ENCODE measurements at regions not wholly inside any gene's neighbourhood (a gene's known extent, or its start where the extent isn't known, plus 50 kb on each side); places are given as distances from the start of the nearest gene placed in this dataset.
A peak's percentile ranks its signal among the peaks of the same experiment; 100 is the strongest.
"Not testable (repeated sequence)": the region's sequence is repeated elsewhere in the genome, so short reads cannot be mapped to it uniquely, and the experiment has no call there.

DNA sequence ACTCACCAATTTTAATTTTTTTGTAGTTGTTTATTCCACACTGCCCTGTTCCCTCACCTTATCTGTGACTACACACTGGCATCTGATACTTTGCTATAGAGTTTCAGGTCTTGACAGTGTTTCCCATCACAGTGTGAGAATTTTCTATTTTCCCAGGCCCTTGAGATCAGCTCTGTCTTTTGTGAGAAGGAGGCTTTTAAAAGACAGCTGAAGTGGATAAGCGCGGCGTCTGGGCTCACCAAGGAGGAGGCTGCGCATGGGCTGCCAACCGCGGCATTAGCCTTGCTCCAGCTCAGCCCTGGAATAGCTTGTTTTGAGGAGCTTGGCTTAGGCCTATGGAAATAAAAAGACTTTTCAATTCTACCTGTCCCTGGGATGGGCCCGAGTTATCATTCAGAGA is 181.3 kb downstream of the RMST start:
- no peaks in the 10 kb centered on the region for H3K9me3 ChIP-seq (ENCODE audit: control insufficient read depth, insufficient read depth, low read length)
- peak in 2 of 6 donors; percentile 29 to 47 for DNase-seq (ENCODE audit: low read depth in 4 of 6, low spot score in 6 of 6)
- no peaks in the 10 kb centered on the region for H3K27me3 ChIP-seq (ENCODE audit: control insufficient read depth, insufficient read depth, low read length)
- 80% methylated on average over 1 of the region's 7 CpGs for WGBS (ENCODE audit: insufficient coverage)
- no peaks in the 10 kb centered on the region for H3K36me3 ChIP-seq (ENCODE audit: control insufficient read depth, insufficient read depth, low read length)
- no peak overlapping the region for H3K27ac ChIP-seq (ENCODE audit: low read depth, low read length)
- H3K4me3 ChIP-seq (ENCODE audit: low read depth, low read length): no peak overlapping the region
- no peaks in the 10 kb centered on the region for H3K4me1 ChIP-seq (ENCODE audit: control insufficient read depth, insufficient read depth, low read length)

DNA sequence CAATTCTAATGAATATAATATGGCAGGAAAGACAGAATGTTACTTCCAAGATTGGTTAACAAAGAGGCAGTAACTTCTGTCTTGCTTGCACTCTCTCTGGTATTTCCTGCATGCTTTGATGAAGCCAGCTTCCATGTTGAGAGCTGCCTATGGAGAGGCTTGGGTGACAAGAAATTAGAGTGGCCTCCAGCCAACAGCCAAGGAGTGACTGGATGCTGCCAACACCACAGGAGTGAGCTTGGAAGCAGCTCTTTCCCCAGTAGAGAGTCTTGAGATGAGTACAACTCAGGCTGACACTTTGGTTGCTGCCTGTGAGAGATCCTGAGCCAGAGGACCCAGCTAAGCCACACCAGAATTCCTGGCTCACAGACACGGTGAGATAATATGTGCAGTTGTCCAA is 183.1 kb downstream of the RMST start:
- DNase-seq (ENCODE audit: low read depth in 4 of 6, low spot score in 6 of 6): peak in 1 of 6 donors; percentile 54
- no CpG with 5 or more reads among the region's 1 CpG for whole genome bisulfite sequencing (ENCODE audit: insufficient coverage)
- Histone ChIP-seq H3K27me3 (ENCODE audit: control insufficient read depth, insufficient read depth, low read length) (no peaks in the 10 kb centered on the region), H3K4me3 (ENCODE audit: low read depth, low read length) (no peak overlapping the region), H3K36me3 (ENCODE audit: control insufficient read depth, insufficient read depth, low read length) (no peaks in the 10 kb centered on the region), H3K27ac (ENCODE audit: low read depth, low read length) (no peak overlapping the region), H3K4me1 (ENCODE audit: control insufficient read depth, insufficient read depth, low read length) (no peaks in the 10 kb centered on the region), H3K9me3 (ENCODE audit: control insufficient read depth, insufficient read depth, low read length) (no peaks in the 10 kb centered on the region)

GRCh38 chr12:97647142-97647541 is 184.5 kb downstream of the RMST start:
- WGBS (ENCODE audit: insufficient coverage): no CpG with 5 or more reads among the region's 1 CpG
- peak in 1 of 6 donors; percentile 41 for DNase-seq (ENCODE audit: low read depth in 4 of 6, low spot score in 6 of 6)
- Histone ChIP-seq H3K4me1 (ENCODE audit: control insufficient read depth, insufficient read depth, low read length) (no peaks in the 10 kb centered on the region), H3K27ac (ENCODE audit: low read depth, low read length) (no peak overlapping the region), H3K4me3 (ENCODE audit: low read depth, low read length) (no peak overlapping the region), H3K36me3 (ENCODE audit: control insufficient read depth, insufficient read depth, low read length) (no peaks in the 10 kb centered on the region), H3K27me3 (ENCODE audit: control insufficient read depth, insufficient read depth, low read length) (no peaks in the 10 kb centered on the region), H3K9me3 (ENCODE audit: control insufficient read depth, insufficient read depth, low read length) (no peaks in the 10 kb centered on the region)

DNA sequence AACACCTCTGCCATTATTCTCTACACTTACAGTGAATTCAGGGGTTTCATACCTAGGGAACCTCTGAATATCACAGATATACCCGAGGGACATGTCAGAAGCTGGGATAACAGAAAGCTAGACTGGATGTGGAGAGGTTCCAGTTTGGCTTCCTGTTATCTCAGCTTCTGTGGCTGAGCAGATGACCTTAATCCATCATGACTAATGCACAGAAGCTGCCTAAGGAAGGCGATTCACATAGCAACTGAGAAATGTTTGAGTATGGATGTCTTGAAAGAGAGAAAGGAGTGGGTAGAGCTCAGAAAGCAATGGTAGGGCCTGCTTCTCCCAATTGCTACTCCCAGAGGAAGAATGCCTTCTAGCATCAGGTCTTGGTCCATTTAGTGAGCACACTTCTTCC is 187.6 kb downstream of the RMST start:
- no peak for DNase-seq (ENCODE audit: low read depth in 4 of 6, low spot score in 6 of 6)
- Histone ChIP-seq H3K27me3 (ENCODE audit: control insufficient read depth, insufficient read depth, low read length) (no peaks in the 10 kb centered on the region), H3K4me3 (ENCODE audit: low read depth, low read length) (no peak overlapping the region), H3K4me1 (ENCODE audit: control insufficient read depth, insufficient read depth, low read length) (no peaks in the 10 kb centered on the region), H3K9me3 (ENCODE audit: control insufficient read depth, insufficient read depth, low read length) (no peaks in the 10 kb centered on the region), H3K27ac (ENCODE audit: low read depth, low read length) (no peak overlapping the region), H3K36me3 (ENCODE audit: control insufficient read depth, insufficient read depth, low read length) (no peaks in the 10 kb centered on the region)
- WGBS (ENCODE audit: insufficient coverage): 100% methylated on average over 1 of the region's 2 CpGs

GRCh38 chr12:97656548-97656947 is 193.9 kb downstream of the RMST start:
- not testable (repeated sequence) for DNase-seq (ENCODE audit: low read depth in 4 of 6, low spot score in 6 of 6); H3K27me3 ChIP-seq (ENCODE audit: control insufficient read depth, insufficient read depth, low read length); H3K4me3 ChIP-seq (ENCODE audit: low read depth, low read length); H3K36me3 ChIP-seq (ENCODE audit: control insufficient read depth, insufficient read depth, low read length); H3K27ac ChIP-seq (ENCODE audit: low read depth, low read length); H3K4me1 ChIP-seq (ENCODE audit: control insufficient read depth, insufficient read depth, low read length); H3K9me3 ChIP-seq (ENCODE audit: control insufficient read depth, insufficient read depth, low read length)
- WGBS (ENCODE audit: insufficient coverage): 92% methylated on average over 18 of the region's 19 CpGs

DNA sequence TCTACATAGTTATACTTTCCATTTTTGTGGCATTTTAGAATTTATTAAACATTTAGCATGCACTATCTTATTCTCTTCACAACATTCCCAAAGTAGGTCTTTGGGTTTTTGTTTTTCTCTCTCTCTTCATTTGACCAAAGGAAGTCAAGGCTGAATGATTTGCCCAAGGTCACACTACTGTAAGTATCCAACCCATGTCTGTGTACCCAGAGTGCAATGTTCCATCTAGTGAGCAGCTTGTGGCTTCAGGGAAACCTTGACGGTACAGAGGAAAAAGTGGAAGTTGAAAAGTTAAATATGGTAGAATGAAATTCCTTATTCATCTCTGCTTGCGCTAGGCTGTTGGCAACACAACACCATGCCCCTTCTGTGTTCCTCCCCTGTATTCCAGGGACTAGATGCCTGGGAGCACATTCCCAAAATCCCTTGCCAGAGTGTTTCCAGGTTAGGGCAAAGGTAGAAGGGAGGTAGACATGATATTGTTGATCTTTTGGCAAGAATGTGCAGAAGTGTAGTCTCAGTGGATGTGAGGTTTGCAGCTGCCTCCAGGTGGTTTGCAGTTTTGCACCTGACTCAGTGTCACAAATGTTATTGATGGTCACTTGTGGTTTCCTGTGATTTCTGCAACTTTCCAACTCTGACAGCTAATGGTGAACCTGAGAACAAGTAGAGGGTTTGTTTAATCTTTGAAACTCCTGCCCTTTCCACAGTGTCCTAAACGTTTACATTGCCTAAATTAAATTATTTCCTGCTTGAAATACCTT is 196.7 kb downstream of the RMST start:
- WGBS (ENCODE audit: insufficient coverage): no CpG with 5 or more reads among the region's 3 CpGs
- Histone ChIP-seq H3K4me3 (ENCODE audit: low read depth, low read length) (no peak overlapping the region), H3K36me3 (ENCODE audit: control insufficient read depth, insufficient read depth, low read length) (no peaks in the 10 kb centered on the region), H3K4me1 (ENCODE audit: control insufficient read depth, insufficient read depth, low read length) (no peaks in the 10 kb centered on the region), H3K27me3 (ENCODE audit: control insufficient read depth, insufficient read depth, low read length) (no peaks in the 10 kb centered on the region), H3K27ac (ENCODE audit: low read depth, low read length) (no peak overlapping the region), H3K9me3 (ENCODE audit: control insufficient read depth, insufficient read depth, low read length) (peaks cover 2% of the 10 kb centered on the region)
- DNase-seq (ENCODE audit: low read depth in 4 of 6, low spot score in 6 of 6): no peak

GRCh38 chr12:97666263-97666662 is 203.7 kb downstream of the RMST start:
- 65% methylated on average over 4 of the region's 4 CpGs for WGBS (ENCODE audit: insufficient coverage)

GRCh38 chr12:97672870-97673269 is 210.3 kb downstream of the RMST start:
- Histone ChIP-seq H3K27me3 (ENCODE audit: control insufficient read depth, insufficient read depth, low read length) (no peaks in the 10 kb centered on the region), H3K9me3 (ENCODE audit: control insufficient read depth, insufficient read depth, low read length) (no peaks in the 10 kb centered on the region), H3K4me1 (ENCODE audit: control insufficient read depth, insufficient read depth, low read length) (no peaks in the 10 kb centered on the region), H3K36me3 (ENCODE audit: control insufficient read depth, insufficient read depth, low read length) (no peaks in the 10 kb centered on the region), H3K4me3 (ENCODE audit: low read depth, low read length) (no peak overlapping the region), H3K27ac (ENCODE audit: low read depth, low read length) (no peak overlapping the region)
- no peak for DNase-seq (ENCODE audit: low read depth in 4 of 6, low spot score in 6 of 6)
- 76% methylated on average over 5 of the region's 5 CpGs for WGBS (ENCODE audit: insufficient coverage)

More at GRCh38 chr12:97666263-97666662, 203.7 kb downstream of the RMST start:
- Histone ChIP-seq H3K4me1 (ENCODE audit: control insufficient read depth, insufficient read depth, low read length) (no peaks in the 10 kb centered on the region), H3K9me3 (ENCODE audit: control insufficient read depth, insufficient read depth, low read length) (peaks cover under 1% of the 10 kb centered on the region), H3K36me3 (ENCODE audit: control insufficient read depth, insufficient read depth, low read length) (no peaks in the 10 kb centered on the region), H3K27me3 (ENCODE audit: control insufficient read depth, insufficient read depth, low read length) (no peaks in the 10 kb centered on the region), H3K4me3 (ENCODE audit: low read depth, low read length) (no peak overlapping the region), H3K27ac (ENCODE audit: low read depth, low read length) (no peak overlapping the region)
- DNase-seq (ENCODE audit: low read depth in 4 of 6, low spot score in 6 of 6): no peak

DNA sequence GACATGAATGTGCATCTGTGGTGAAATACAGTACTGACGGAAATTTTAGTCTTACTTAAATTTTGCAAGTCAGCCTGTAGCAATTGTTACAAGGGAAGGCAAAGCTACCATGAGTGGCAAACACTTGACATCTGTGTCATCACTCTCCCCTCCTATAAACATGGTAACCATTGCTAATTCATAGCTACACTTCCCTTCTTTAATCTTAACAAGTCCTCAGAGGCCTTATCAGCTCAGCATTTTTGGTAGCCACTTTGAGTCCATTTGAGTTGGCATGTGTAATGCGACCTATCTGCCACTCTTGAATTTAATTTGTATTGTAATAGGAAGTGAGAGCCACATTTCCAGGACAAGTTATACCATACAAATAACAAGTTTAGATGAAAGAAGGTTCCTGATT is 218.1 kb downstream of the RMST start:
- Histone ChIP-seq H3K27ac (ENCODE audit: low read depth, low read length) (no peak overlapping the region), H3K9me3 (ENCODE audit: control insufficient read depth, insufficient read depth, low read length) (no peaks in the 10 kb centered on the region), H3K36me3 (ENCODE audit: control insufficient read depth, insufficient read depth, low read length) (no peaks in the 10 kb centered on the region), H3K4me3 (ENCODE audit: low read depth, low read length) (no peak overlapping the region), H3K27me3 (ENCODE audit: control insufficient read depth, insufficient read depth, low read length) (no peaks in the 10 kb centered on the region), H3K4me1 (ENCODE audit: control insufficient read depth, insufficient read depth, low read length) (no peaks in the 10 kb centered on the region)
- WGBS (ENCODE audit: insufficient coverage): no CpG with 5 or more reads among the region's 2 CpGs
- no peak for DNase-seq (ENCODE audit: low read depth in 4 of 6, low spot score in 6 of 6)
